WTC11 (cell line): ENCODE measurements at regions not wholly inside any gene's neighbourhood (a gene's known extent, or its start where the extent isn't known, plus 50 kb on each side); places are given as distances from the start of the nearest gene placed in this dataset.

Source experiments
- ATAC-seq: fragments of 200-7000 bp; cut with Tn5 transposase; 2 replicates; pipeline ENCODE4 v1.10.0; 2021; ENCODE audit warnings: mild to moderate bottlenecking, moderate library complexity
- CTCF ChIA-PET: fragments of 300-600 bp; sonication (Branson Sonifier 250); formaldehyde crosslinking; loops from one replicate; lab custom pipeline; 2021; ENCODE audit warnings: antibody characterized with exemption; lab: Charles Lee
- POLR2A ChIA-PET: fragments of 350-600 bp; sonication (Branson Sonifier 250); formaldehyde crosslinking; loops from one replicate; lab custom pipeline; 2021; ENCODE audit warnings: antibody characterized with exemption; lab: Charles Lee
- DNase-seq: peaks from one replicate; pipeline ENCODE4 v3.0.0; 2021; ENCODE audit warnings: low spot score
- H3K27ac Mint-ChIP-seq: 2 replicates; pipeline ENCODE4 v1.8.0; 2021; ENCODE audit warnings: mixed read lengths
- H3K27me3 Mint-ChIP-seq: 2 replicates; pipeline ENCODE4 v1.8.0; 2021; ENCODE audit warnings: low read depth, mild to moderate bottlenecking, moderate library complexity, mixed read lengths
- H3K36me3 Mint-ChIP-seq: 2 replicates; pipeline ENCODE4 v1.8.0; 2021; ENCODE audit warnings: mixed read lengths
- H3K4me1 Mint-ChIP-seq: 2 replicates; pipeline ENCODE4 v1.8.0; 2022; ENCODE audit warnings: mixed read lengths
- H3K4me3 Mint-ChIP-seq: 2 replicates; pipeline ENCODE4 v1.8.0; 2021; ENCODE audit warnings: mild to moderate bottlenecking, moderate library complexity, mixed read lengths
- H3K9me3 Mint-ChIP-seq: 2 replicates; pipeline ENCODE4 v1.8.0; 2021; ENCODE audit warnings: mixed read lengths
- ELF4 ChIP-seq: sonication (generic); formaldehyde crosslinking; IDR thresholded peaks from 2 replicates; pipeline ENCODE4 v1.8.1; 2022; ENCODE audit warnings: low read depth, mild to moderate bottlenecking, moderate library complexity, missing genetic modification reagents
- GABPB1 ChIP-seq: sonication (generic); formaldehyde crosslinking; IDR thresholded peaks from 2 replicates; pipeline ENCODE4 v1.8.1; 2023; ENCODE audit warnings: mild to moderate bottlenecking, missing genetic modification reagents
- GRHL2 ChIP-seq: fragments of 250-450 bp; sonication (Bioruptor Pico); IDR thresholded peaks from 2 replicates; pipeline ENCODE4 v1.8.0; 2022; ENCODE audit warnings: mild to moderate bottlenecking, moderate library complexity; ENCODE audit not compliant: insufficient replicate concordance, severe bottlenecking
- NFYB ChIP-seq: sonication (generic); formaldehyde crosslinking; conservative IDR thresholded peaks from 2 replicates; pipeline ENCODE4 v1.8.0; 2022; ENCODE audit warnings: low read depth, missing genetic modification reagents
- PRRX2 ChIP-seq: fragments of 250-450 bp; sonication (Bioruptor Pico); IDR thresholded peaks from 2 replicates; pipeline ENCODE4 v1.8.0; 2021; ENCODE audit warnings: mild to moderate bottlenecking
- TCF7 ChIP-seq: sonication (generic); formaldehyde crosslinking; IDR thresholded peaks from 2 replicates; pipeline ENCODE4 v1.8.0; 2022; ENCODE audit warnings: mild to moderate bottlenecking, low read depth, missing genetic modification reagents, moderate library complexity
- ZNF396 ChIP-seq: fragments of 250-450 bp; sonication (Bioruptor Pico); IDR thresholded peaks from 2 replicates; pipeline ENCODE4 v1.8.0; 2021; ENCODE audit warnings: mild to moderate bottlenecking, moderate library complexity, borderline replicate concordance
- TF ChIP-seq, protein P1 (sequence below): sonication (generic); formaldehyde crosslinking; IDR thresholded peaks from 2 replicates; pipeline ENCODE4 v1.8.1; 2023; ENCODE audit warnings: mild to moderate bottlenecking, missing genetic modification reagents, moderate library complexity
- TF ChIP-seq, protein P2 (sequence below): sonication (generic); formaldehyde crosslinking; conservative IDR thresholded peaks from 2 replicates; pipeline ENCODE4 v1.8.1; 2023; ENCODE audit warnings: mild to moderate bottlenecking, low read depth, missing genetic modification reagents, moderate library complexity
- TF ChIP-seq, protein P3 (sequence below): sonication (generic); formaldehyde crosslinking; IDR thresholded peaks from 2 replicates; pipeline ENCODE4 v1.8.1; 2023; ENCODE audit warnings: mild to moderate bottlenecking, missing genetic modification reagents
- TF ChIP-seq, protein P4 (sequence below): sonication (generic); formaldehyde crosslinking; IDR thresholded peaks from 2 replicates; pipeline ENCODE4 v1.8.0; 2022; ENCODE audit warnings: mild to moderate bottlenecking, missing genetic modification reagents
- TF ChIP-seq, protein P5 (sequence below): sonication (generic); formaldehyde crosslinking; IDR thresholded peaks from 2 replicates; pipeline ENCODE4 v1.8.0; 2022; ENCODE audit warnings: mild to moderate bottlenecking, missing genetic modification reagents

DNA sequence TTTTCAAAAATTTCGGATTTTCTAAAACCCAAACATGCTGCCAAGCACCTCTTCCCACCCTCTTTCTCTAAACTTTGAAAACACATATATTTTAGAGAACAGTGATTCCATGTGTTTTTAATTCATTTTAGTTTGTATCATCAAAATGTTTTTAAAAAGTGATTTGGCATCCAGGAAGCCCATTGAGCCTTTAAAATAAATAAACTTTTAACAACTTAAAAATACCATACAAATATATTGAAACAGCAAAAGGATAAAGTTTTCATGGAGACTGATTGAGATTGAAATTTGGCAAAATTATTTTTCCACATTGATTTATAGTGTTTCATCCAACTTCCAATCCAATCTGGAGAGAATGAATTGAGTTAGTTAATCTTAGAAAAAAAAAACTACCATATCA, 374.7 kb downstream of the CD109 start (continued):
- TF ChIP-seq, protein P1, sequence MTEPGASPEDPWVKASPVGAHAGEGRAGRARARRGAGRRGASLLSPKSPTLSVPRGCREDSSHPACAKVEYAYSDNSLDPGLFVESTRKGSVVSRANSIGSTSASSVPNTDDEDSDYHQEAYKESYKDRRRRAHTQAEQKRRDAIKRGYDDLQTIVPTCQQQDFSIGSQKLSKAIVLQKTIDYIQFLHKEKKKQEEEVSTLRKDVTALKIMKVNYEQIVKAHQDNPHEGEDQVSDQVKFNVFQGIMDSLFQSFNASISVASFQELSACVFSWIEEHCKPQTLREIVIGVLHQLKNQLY (CRISPR knock-in tag): no peak
- TF ChIP-seq NFYB (CRISPR knock-in tag): no peak
- no peak for TF ChIP-seq GABPB1 (CRISPR knock-in tag)
- TF ChIP-seq PRRX2 (CRISPR knock-in tag): no peak
- TF ChIP-seq, protein P2, sequence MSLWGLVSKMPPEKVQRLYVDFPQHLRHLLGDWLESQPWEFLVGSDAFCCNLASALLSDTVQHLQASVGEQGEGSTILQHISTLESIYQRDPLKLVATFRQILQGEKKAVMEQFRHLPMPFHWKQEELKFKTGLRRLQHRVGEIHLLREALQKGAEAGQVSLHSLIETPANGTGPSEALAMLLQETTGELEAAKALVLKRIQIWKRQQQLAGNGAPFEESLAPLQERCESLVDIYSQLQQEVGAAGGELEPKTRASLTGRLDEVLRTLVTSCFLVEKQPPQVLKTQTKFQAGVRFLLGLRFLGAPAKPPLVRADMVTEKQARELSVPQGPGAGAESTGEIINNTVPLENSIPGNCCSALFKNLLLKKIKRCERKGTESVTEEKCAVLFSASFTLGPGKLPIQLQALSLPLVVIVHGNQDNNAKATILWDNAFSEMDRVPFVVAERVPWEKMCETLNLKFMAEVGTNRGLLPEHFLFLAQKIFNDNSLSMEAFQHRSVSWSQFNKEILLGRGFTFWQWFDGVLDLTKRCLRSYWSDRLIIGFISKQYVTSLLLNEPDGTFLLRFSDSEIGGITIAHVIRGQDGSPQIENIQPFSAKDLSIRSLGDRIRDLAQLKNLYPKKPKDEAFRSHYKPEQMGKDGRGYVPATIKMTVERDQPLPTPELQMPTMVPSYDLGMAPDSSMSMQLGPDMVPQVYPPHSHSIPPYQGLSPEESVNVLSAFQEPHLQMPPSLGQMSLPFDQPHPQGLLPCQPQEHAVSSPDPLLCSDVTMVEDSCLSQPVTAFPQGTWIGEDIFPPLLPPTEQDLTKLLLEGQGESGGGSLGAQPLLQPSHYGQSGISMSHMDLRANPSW: no peak
- TF ChIP-seq, protein P3, sequence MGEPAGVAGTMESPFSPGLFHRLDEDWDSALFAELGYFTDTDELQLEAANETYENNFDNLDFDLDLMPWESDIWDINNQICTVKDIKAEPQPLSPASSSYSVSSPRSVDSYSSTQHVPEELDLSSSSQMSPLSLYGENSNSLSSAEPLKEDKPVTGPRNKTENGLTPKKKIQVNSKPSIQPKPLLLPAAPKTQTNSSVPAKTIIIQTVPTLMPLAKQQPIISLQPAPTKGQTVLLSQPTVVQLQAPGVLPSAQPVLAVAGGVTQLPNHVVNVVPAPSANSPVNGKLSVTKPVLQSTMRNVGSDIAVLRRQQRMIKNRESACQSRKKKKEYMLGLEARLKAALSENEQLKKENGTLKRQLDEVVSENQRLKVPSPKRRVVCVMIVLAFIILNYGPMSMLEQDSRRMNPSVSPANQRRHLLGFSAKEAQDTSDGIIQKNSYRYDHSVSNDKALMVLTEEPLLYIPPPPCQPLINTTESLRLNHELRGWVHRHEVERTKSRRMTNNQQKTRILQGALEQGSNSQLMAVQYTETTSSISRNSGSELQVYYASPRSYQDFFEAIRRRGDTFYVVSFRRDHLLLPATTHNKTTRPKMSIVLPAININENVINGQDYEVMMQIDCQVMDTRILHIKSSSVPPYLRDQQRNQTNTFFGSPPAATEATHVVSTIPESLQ (CRISPR knock-in tag): no peak
- TF ChIP-seq ELF4: no peak
- no peak for TF ChIP-seq TCF7
- TF ChIP-seq, protein P4, sequence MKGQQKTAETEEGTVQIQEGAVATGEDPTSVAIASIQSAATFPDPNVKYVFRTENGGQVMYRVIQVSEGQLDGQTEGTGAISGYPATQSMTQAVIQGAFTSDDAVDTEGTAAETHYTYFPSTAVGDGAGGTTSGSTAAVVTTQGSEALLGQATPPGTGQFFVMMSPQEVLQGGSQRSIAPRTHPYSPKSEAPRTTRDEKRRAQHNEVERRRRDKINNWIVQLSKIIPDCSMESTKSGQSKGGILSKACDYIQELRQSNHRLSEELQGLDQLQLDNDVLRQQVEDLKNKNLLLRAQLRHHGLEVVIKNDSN (CRISPR knock-in tag): no peak
- TF ChIP-seq, protein P5, sequence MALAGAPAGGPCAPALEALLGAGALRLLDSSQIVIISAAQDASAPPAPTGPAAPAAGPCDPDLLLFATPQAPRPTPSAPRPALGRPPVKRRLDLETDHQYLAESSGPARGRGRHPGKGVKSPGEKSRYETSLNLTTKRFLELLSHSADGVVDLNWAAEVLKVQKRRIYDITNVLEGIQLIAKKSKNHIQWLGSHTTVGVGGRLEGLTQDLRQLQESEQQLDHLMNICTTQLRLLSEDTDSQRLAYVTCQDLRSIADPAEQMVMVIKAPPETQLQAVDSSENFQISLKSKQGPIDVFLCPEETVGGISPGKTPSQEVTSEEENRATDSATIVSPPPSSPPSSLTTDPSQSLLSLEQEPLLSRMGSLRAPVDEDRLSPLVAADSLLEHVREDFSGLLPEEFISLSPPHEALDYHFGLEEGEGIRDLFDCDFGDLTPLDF: no peak

DNA sequence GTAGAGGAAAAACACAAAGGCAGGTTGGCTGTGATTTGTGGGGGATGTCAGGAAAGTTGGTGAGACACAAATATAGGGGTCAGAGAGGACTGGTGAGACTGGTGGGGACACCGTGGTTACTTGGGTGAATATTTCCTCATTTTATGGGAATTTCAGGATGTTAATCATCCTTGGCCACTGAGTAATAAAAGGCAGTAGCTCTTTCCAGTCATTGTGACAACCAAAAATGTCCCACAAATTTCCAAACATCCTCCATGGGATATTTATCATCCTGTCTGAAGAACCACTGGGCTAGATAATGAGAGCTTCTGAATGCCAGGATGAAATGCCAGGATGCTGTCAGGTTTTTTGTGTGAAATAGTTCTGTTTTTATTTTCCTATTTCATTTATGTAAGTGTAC, 374.1 kb downstream of the CD109 start:
- H3K27ac Mint-ChIP-seq: no peak overlapping the region
- CTCF ChIA-PET: interaction anchor here (0.5 kb wide), 1 partner anchor 99 kb away, joined by 3 read pairs; no protein-coding TSS in a partner anchor
- DNase-seq: no peak

DNA sequence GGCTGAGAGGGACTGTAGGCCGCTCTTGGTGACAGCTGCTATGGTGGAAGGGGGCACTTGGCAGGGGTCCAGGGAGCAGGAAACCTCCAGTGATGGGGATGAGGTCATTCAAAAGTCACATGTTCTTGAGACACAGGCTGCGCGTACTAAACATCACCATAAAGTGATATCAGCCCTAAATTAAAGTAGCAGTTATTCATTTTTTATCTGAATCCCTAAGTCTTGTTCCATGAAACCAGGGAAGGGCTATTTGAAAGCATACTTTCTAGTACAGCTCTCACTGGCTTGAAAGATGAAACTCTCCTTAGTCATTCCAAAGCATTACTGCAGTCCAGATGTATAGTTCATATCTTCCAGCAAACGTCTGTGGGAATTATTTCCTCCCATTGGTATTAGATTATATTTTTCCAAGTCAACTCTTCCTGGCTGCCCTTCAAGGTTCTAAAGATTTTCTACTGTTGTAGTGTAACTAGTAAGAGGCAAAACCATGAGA, 373.1 kb downstream of the CD109 start:
- TF ChIP-seq NFYB (CRISPR knock-in tag): no peak
- ChIA-PET CTCF (no interaction called here), POLR2A (no interaction called here)
- Mint-ChIP-seq H3K4me1 (no peaks in the 10 kb centered on the region), H3K4me3 (no peak overlapping the region), H3K27ac (no peak overlapping the region), H3K27me3 (no peaks in the 10 kb centered on the region), H3K9me3 (peaks cover 5% of the 10 kb centered on the region), H3K36me3 (no peaks in the 10 kb centered on the region)
- no peak for DNase-seq
- no peak for ATAC-seq

More for the DNA sequence above, 374.1 kb downstream of the CD109 start:
- POLR2A ChIA-PET: no interaction called here
- no peaks in the 10 kb centered on the region for H3K27me3 Mint-ChIP-seq
- no peaks in the 10 kb centered on the region for H3K4me1 Mint-ChIP-seq
- no peak overlapping the region for H3K4me3 Mint-ChIP-seq
- H3K36me3 Mint-ChIP-seq: no peaks in the 10 kb centered on the region
- TF ChIP-seq GABPB1 (CRISPR knock-in tag): no peak
- no peak for TF ChIP-seq GRHL2 (CRISPR knock-in tag)
- TF ChIP-seq ZNF396 (CRISPR knock-in tag): no peak
- TF ChIP-seq, all 79 proteins: peak for 0
- no peak for ATAC-seq
- peaks cover 5% of the 10 kb centered on the region for H3K9me3 Mint-ChIP-seq
